Right atrium auricular region (tissue), 2 donors: ENCODE measurements at regions not wholly inside any gene's neighbourhood (a gene's known extent, or its start where the extent isn't known, plus 50 kb on each side); places are given as distances from the start of the nearest gene placed in this dataset.

Experiments used
- DNase-seq: peaks from one replicate; pipeline ENCODE4 v3.0.0-alpha.2; 2019; ENCODE audit warnings: low spot score
- H3K27ac ChIP-seq, 2 donors: fragments of 200-600 bp; sonication (generic); 1 replicate in 1 of 2; 2 replicates in 1 of 2; pipeline ENCODE4 v1.5.1; 2016 to 2019
- H3K27me3 ChIP-seq, 2 donors: fragments of 200-600 bp; sonication (generic); one replicate each; pipeline versions ENCODE4 v1.5.1 to v1.6.0; 2017 to 2019
- H3K36me3 ChIP-seq: fragments of 200-600 bp; sonication (generic); one replicate; pipeline ENCODE4 v1.5.1; 2016
- H3K4me1 ChIP-seq, 2 donors: fragments of 200-600 bp; sonication (generic); one replicate each; pipeline versions ENCODE4 v1.5.1 to v1.6.0; 2017 to 2019
- H3K4me3 ChIP-seq, 2 donors: fragments of 200-600 bp; sonication (generic); 1 replicate in 1 of 2; 2 replicates in 1 of 2; pipeline ENCODE4 v1.5.1; 2017 to 2019; ENCODE audit warnings: mild to moderate bottlenecking in 1 of 2, moderate library complexity in 1 of 2
- H3K9me3 ChIP-seq, 2 donors: fragments of 200-600 bp; sonication (generic); one replicate each; pipeline ENCODE4 v1.5.1; 2019
- CTCF ChIP-seq, 2 donors: fragments of 200-600 bp; sonication (generic); IDR thresholded peaks; one replicate each; pipeline ENCODE4 v1.5.1; 2019; ENCODE audit warnings: antibody characterized with exemption in 2 of 2

GRCh38 chrX:1035206-1035605 is 177.2 kb downstream of the CRLF2 start:
- Histone ChIP-seq H3K4me1 (no peaks in the 10 kb centered on the region), H3K27me3 (no peaks in the 10 kb centered on the region), H3K36me3 (no peaks in the 10 kb centered on the region), H3K27ac (no peak overlapping the region), H3K4me3 (no peak overlapping the region), H3K9me3 (peaks cover 0 to 10% of the 10 kb centered on the region in 2 donors)
- TF ChIP-seq CTCF (IDR thresholded peaks at IDR 0.05), result no peak
- DNase-seq, result no peak

GRCh38 chrX:1034717-1035116 is 177.7 kb downstream of the CRLF2 start:
- H3K27me3 ChIP-seq, result no peaks in the 10 kb centered on the region
- H3K4me1 ChIP-seq, result no peaks in the 10 kb centered on the region
- peaks cover 0 to 10% of the 10 kb centered on the region in 2 donors for H3K9me3 ChIP-seq
- no peak for TF ChIP-seq CTCF (IDR thresholded peaks at IDR 0.05)
- DNase-seq, result no peak
- H3K4me3 ChIP-seq, result no peak overlapping the region
- H3K36me3 ChIP-seq, result no peaks in the 10 kb centered on the region
- no peak overlapping the region for H3K27ac ChIP-seq

- no peak for DNase-seq
- no peaks in the 10 kb centered on the region for H3K4me1 ChIP-seq
- no peak for TF ChIP-seq CTCF (IDR thresholded peaks at IDR 0.05)
- H3K36me3 ChIP-seq, result no peaks in the 10 kb centered on the region
- H3K9me3 ChIP-seq, result peaks cover 0 to 10% of the 10 kb centered on the region in 2 donors
- no peak overlapping the region for H3K4me3 ChIP-seq
- no peak overlapping the region for H3K27ac ChIP-seq
- H3K27me3 ChIP-seq, result no peaks in the 10 kb centered on the region
Observed at GRCh38 chrX:1031521-1032430, 180.7 kb downstream of the CRLF2 start.

GRCh38 chrX:1029494-1029893 is 183.0 kb downstream of the CRLF2 start:
- Histone ChIP-seq H3K4me1 (no peaks in the 10 kb centered on the region), H3K36me3 (no peaks in the 10 kb centered on the region), H3K4me3 (no peak overlapping the region), H3K27ac (no peak overlapping the region), H3K9me3 (peaks cover 0 to 8% of the 10 kb centered on the region in 2 donors), H3K27me3 (no peaks in the 10 kb centered on the region)
- no peak for DNase-seq
- TF ChIP-seq CTCF (IDR thresholded peaks at IDR 0.05), result no peak

- no peak overlapping the region for H3K27ac ChIP-seq
- no peaks in the 10 kb centered on the region for H3K9me3 ChIP-seq
- H3K4me1 ChIP-seq, result no peaks in the 10 kb centered on the region
- H3K27me3 ChIP-seq, result no peaks in the 10 kb centered on the region
- TF ChIP-seq CTCF (IDR thresholded peaks at IDR 0.05), result no peak
- H3K4me3 ChIP-seq, result no peak overlapping the region
- DNase-seq, result no peak
- no peaks in the 10 kb centered on the region for H3K36me3 ChIP-seq
Observed at GRCh38 chrX:1027680-1028079, 184.8 kb downstream of the CRLF2 start.
